Keratinocyte (primary cell): ENCODE measurements at regions not wholly inside any gene's neighbourhood (a gene's known extent, or its start where the extent isn't known, plus 50 kb on each side); places are given as distances from the start of the nearest gene placed in this dataset.

Experiments used
- DNase-seq: peaks from one replicate; pipeline ENCODE4 v3.0.0-alpha.2; 2011; ENCODE audit warnings: low read depth, missing footprints, low spot score
- FAIRE-seq: peaks from 2 replicates; lab custom pipeline; 2011; peaks lifted over from hg19 to GRCh38; lab: Jason Lieb, UNC
- H2AFZ ChIP-seq: 2 replicates; pipeline ENCODE4 v1.6.0; 2012; ENCODE audit warnings: low read length, control low read depth, inconsistent platforms; ENCODE audit not compliant: control insufficient read depth
- H3K27ac ChIP-seq: 2 replicates; pipeline ENCODE4 v1.5.1; 2011; ENCODE audit warnings: low read length; ENCODE audit not compliant: control insufficient read depth, insufficient read depth
- H3K27me3 ChIP-seq: 3 replicates; pipeline ENCODE4 v1.6.0; 2011; ENCODE audit warnings: low read length; ENCODE audit not compliant: control insufficient read depth, insufficient read depth; ENCODE audit errors: extremely low read depth
- H3K36me3 ChIP-seq, 2 experiments: 2 replicates in 1 of 2; 3 replicates in 1 of 2; pipeline ENCODE4 v1.5.1; 2011; ENCODE audit warnings: low read length in 2 of 2, mild to moderate bottlenecking in 1 of 2; ENCODE audit not compliant: control insufficient read depth in 2 of 2, insufficient read depth in 2 of 2; ENCODE audit errors: extremely low read depth in 1 of 2
- H3K4me1 ChIP-seq: 3 replicates; pipeline ENCODE4 v1.5.1; 2011; ENCODE audit warnings: low read length; ENCODE audit not compliant: control insufficient read depth, insufficient read depth; ENCODE audit errors: extremely low read depth
- H3K4me2 ChIP-seq: 3 replicates; pipeline ENCODE4 v1.6.0; 2011; ENCODE audit warnings: low read depth, low read length; ENCODE audit not compliant: control insufficient read depth, insufficient read depth; ENCODE audit errors: extremely low read depth
- H3K4me3 ChIP-seq, 3 experiments: fragments of 200-600 bp in 1 of 3; sonication (generic) in 1 of 3; 2 replicates in 2 of 3; 3 replicates in 1 of 3; pipeline ENCODE4 v1.5.1; 2011 to 2016; ENCODE audit warnings: low read length in 3 of 3, mild to moderate bottlenecking in 3 of 3, control low read depth in 2 of 3, inconsistent platforms in 1 of 3, low read depth in 1 of 3, mixed read lengths in 1 of 3, mixed run types in 1 of 3, moderate library complexity in 1 of 3; ENCODE audit not compliant: control insufficient read depth in 2 of 3, insufficient read depth in 2 of 3; ENCODE audit errors: extremely low read depth in 1 of 3
- H3K79me2 ChIP-seq: 2 replicates; pipeline ENCODE4 v1.6.0; 2012; ENCODE audit warnings: low read length; ENCODE audit not compliant: control insufficient read depth, insufficient read depth
- H3K9ac ChIP-seq: 3 replicates; pipeline ENCODE4 v1.6.0; 2011; ENCODE audit warnings: low read length; ENCODE audit not compliant: control insufficient read depth, insufficient read depth; ENCODE audit errors: extremely low read depth
- H3K9me1 ChIP-seq: 3 replicates; pipeline ENCODE4 v1.6.0; 2011; ENCODE audit warnings: low read length; ENCODE audit not compliant: control insufficient read depth, insufficient read depth; ENCODE audit errors: extremely low read depth
- H3K9me3 ChIP-seq: 2 replicates; pipeline ENCODE4 v1.5.1; 2012; ENCODE audit warnings: low read depth, low read length; ENCODE audit not compliant: control insufficient read depth
- H4K20me1 ChIP-seq: 3 replicates; pipeline ENCODE4 v1.6.0; 2011; ENCODE audit warnings: low read length; ENCODE audit not compliant: control insufficient read depth, insufficient read depth; ENCODE audit errors: extremely low read depth
- CTCF ChIP-seq, 3 experiments: IDR thresholded peaks in 1 of 3; conservative IDR thresholded peaks in 1 of 3; optimal IDR thresholded peaks in 1 of 3; 2 replicates in 2 of 3; 3 replicates in 1 of 3; pipeline versions ENCODE3 to v1.5.1; 2011; ENCODE audit warnings: low read length in 3 of 3, mild to moderate bottlenecking in 3 of 3, moderate library complexity in 2 of 3, control low read depth in 1 of 3, inconsistent platforms in 1 of 3; ENCODE audit not compliant: insufficient read depth in 2 of 3; ENCODE audit errors: extremely low read depth in 1 of 3
- EZH2 ChIP-seq: IDR thresholded peaks from one replicate; pipeline ENCODE4 v1.6.1; 2012; ENCODE audit warnings: inconsistent platforms, mild to moderate bottlenecking, low read length, moderate library complexity
- dilution Hi-C: fragments of 300-500 bp; cut with MboI; formaldehyde crosslinking; loops from one replicate; pipeline ENCODE4 v1.7.0; 2020; ENCODE audit warnings: low sequenced_read_pairs; ENCODE audit not compliant: extremely low pct_ligation_motif_present

GRCh38 chr16:49204191-49204590, 77.4 kb downstream of the CBLN1 start:
- no peak overlapping the region for H3K4me2 ChIP-seq
- H3K9ac ChIP-seq: no peak overlapping the region
- H3K4me3 ChIP-seq: no peak overlapping the region
- no peaks in the 10 kb centered on the region for H3K27me3 ChIP-seq
- dilution Hi-C loops: no loop called here
- H3K9me3 ChIP-seq: no peaks in the 10 kb centered on the region
- no peak for TF ChIP-seq EZH2
- TF ChIP-seq CTCF (optimal IDR thresholded peaks at IDR 0.05 in 1 of 3, IDR thresholded peaks at IDR 0.05 in 1 of 3, conservative IDR thresholded peaks at IDR 0.05 in 1 of 3; ENCODE audit: extremely low read depth in 1 of 3, insufficient read depth in 2 of 3, low read length in 3 of 3): no peak
- no peaks in the 10 kb centered on the region for H4K20me1 ChIP-seq
- DNase-seq (no peak), FAIRE-seq (no peak)
- H3K4me1 ChIP-seq: no peaks in the 10 kb centered on the region
- no peaks in the 10 kb centered on the region for H3K9me1 ChIP-seq
- no peaks in the 10 kb centered on the region for H3K79me2 ChIP-seq
- H3K36me3 ChIP-seq: no peaks in the 10 kb centered on the region
- H2AFZ ChIP-seq: no peak overlapping the region
- H3K27ac ChIP-seq: no peak overlapping the region

- dilution Hi-C loops: no loop called here
These were observed 78.3 kb downstream of the CBLN1 start for GRCh38 chr16:49203361-49203760.

More at GRCh38 chr16:49203361-49203760, 78.3 kb downstream of the CBLN1 start:
- Histone ChIP-seq H3K9ac (no peak overlapping the region), H3K4me3 (no peak overlapping the region), H4K20me1 (no peaks in the 10 kb centered on the region), H3K79me2 (no peaks in the 10 kb centered on the region), H3K27me3 (no peaks in the 10 kb centered on the region), H3K4me1 (no peaks in the 10 kb centered on the region), H3K4me2 (no peak overlapping the region), H3K27ac (no peak overlapping the region), H2AFZ (no peak overlapping the region), H3K36me3 (no peaks in the 10 kb centered on the region), H3K9me3 (no peaks in the 10 kb centered on the region), H3K9me1 (no peaks in the 10 kb centered on the region)
- no peak for TF ChIP-seq EZH2
- TF ChIP-seq CTCF (optimal IDR thresholded peaks at IDR 0.05 in 1 of 3, IDR thresholded peaks at IDR 0.05 in 1 of 3, conservative IDR thresholded peaks at IDR 0.05 in 1 of 3; ENCODE audit: extremely low read depth in 1 of 3, insufficient read depth in 2 of 3, low read length in 3 of 3): no peak
- FAIRE-seq (no peak), DNase-seq (no peak)
